GM23338 (cell line): ENCODE measurements at regions not wholly inside any gene's neighbourhood (a gene's known extent, or its start where the extent isn't known, plus 50 kb on each side); places are given as distances from the start of the nearest gene placed in this dataset.

Source experiments
- ATAC-seq: fragments of 200-7000 bp; cut with Tn5 transposase; 3 replicates; pipeline ENCODE4 v1.9.1; 2020
- DNase-seq: peaks from one replicate; pipeline ENCODE4 v3.0.0-alpha.2; 2015; ENCODE audit warnings: low spot score
- H2AFZ ChIP-seq: fragments of 200-600 bp; sonication (generic); 2 replicates; pipeline ENCODE4 v1.8.0; 2016; ENCODE audit warnings: antibody characterized with exemption, mild to moderate bottlenecking, moderate library complexity
- H3F3A ChIP-seq: fragments of 200-600 bp; sonication (generic); replicated peaks from 2 replicates; pipeline ENCODE4 v1.8.0; 2017; ENCODE audit warnings: antibody characterized with exemption, mixed run types, low read depth
- H3K27ac ChIP-seq: fragments of 200-600 bp; sonication (generic); 2 replicates; pipeline ENCODE4 v1.6.1; 2016; ENCODE audit warnings: low read depth
- H3K27me3 ChIP-seq: fragments of 200-600 bp; sonication (generic); 2 replicates; pipeline ENCODE4 v1.8.0; 2016; ENCODE audit warnings: mild to moderate bottlenecking, mixed run types, moderate library complexity; ENCODE audit not compliant: insufficient read depth
- H3K36me3 ChIP-seq: fragments of 200-600 bp; sonication (generic); 2 replicates; pipeline ENCODE4 v1.8.0; 2016; ENCODE audit warnings: mild to moderate bottlenecking; ENCODE audit not compliant: insufficient read depth
- H3K4me1 ChIP-seq: fragments of 200-600 bp; sonication (generic); 2 replicates; pipeline ENCODE4 v1.8.0; 2016; ENCODE audit warnings: mild to moderate bottlenecking, moderate library complexity; ENCODE audit not compliant: insufficient read depth
- H3K4me2 ChIP-seq: fragments of 200-600 bp; sonication (generic); 2 replicates; pipeline ENCODE4 v1.7.1; 2017; ENCODE audit warnings: mixed run types
- H3K4me3 ChIP-seq: fragments of 200-600 bp; sonication (generic); 2 replicates; pipeline ENCODE4 v1.6.1; 2016; ENCODE audit warnings: mixed run types
- H3K79me2 ChIP-seq: fragments of 200-600 bp; sonication (generic); replicated peaks from 2 replicates; pipeline ENCODE4 v1.8.0; 2017; ENCODE audit warnings: mild to moderate bottlenecking; ENCODE audit not compliant: insufficient read depth
- H3K9me2 ChIP-seq: fragments of 200-600 bp; sonication (generic); 2 replicates; pipeline ENCODE4 v1.8.0; 2017; ENCODE audit not compliant: insufficient read depth
- H4K20me1 ChIP-seq: fragments of 200-600 bp; sonication (generic); replicated peaks from 2 replicates; pipeline ENCODE4 v1.8.0; 2017; ENCODE audit warnings: mild to moderate bottlenecking; ENCODE audit not compliant: insufficient read depth
- H3K27ac Mint-ChIP-seq: 2 replicates; pipeline ENCODE4 v1.8.0; 2020; ENCODE audit warnings: inconsistent platforms, mild to moderate bottlenecking, moderate library complexity, mixed read lengths
- H3K27me3 Mint-ChIP-seq: 3 replicates; pipeline ENCODE4 v1.8.0; 2022; ENCODE audit warnings: low read depth, mild to moderate bottlenecking, moderate library complexity, mixed read lengths, inconsistent platforms; ENCODE audit not compliant: insufficient read depth, poor library complexity
- H3K36me3 Mint-ChIP-seq: 3 replicates; pipeline ENCODE4 v1.8.0; 2021; ENCODE audit warnings: low read depth, mild to moderate bottlenecking, inconsistent platforms, moderate library complexity, mixed read lengths
- H3K4me1 Mint-ChIP-seq: 3 replicates; pipeline ENCODE4 v1.8.0; 2020; ENCODE audit warnings: mild to moderate bottlenecking, inconsistent platforms, mixed read lengths
- H3K4me3 Mint-ChIP-seq: 3 replicates; pipeline ENCODE4 v1.8.0; 2021; ENCODE audit warnings: moderate library complexity, mild to moderate bottlenecking, inconsistent platforms, mixed read lengths
- H3K9me3 Mint-ChIP-seq: 3 replicates; pipeline ENCODE4 v1.8.0; 2020; ENCODE audit warnings: moderate library complexity, mild to moderate bottlenecking, inconsistent platforms, mixed read lengths
- ETS1 ChIP-seq: IDR thresholded peaks from 2 replicates; pipeline ENCODE4 v1.6.1; 2016; ENCODE audit warnings: antibody characterized with exemption
- EZH2 ChIP-seq: fragments of 200-600 bp; sonication (generic); IDR thresholded peaks from one replicate; pipeline ENCODE4 v1.8.0; 2017; ENCODE audit warnings: antibody characterized with exemption, mild to moderate bottlenecking, low read depth; ENCODE audit not compliant: unreplicated experiment
- EZH2phosphoT487 ChIP-seq: fragments of 200-600 bp; sonication (generic); IDR thresholded peaks from one replicate; pipeline ENCODE4 v1.8.1; 2018; ENCODE audit warnings: antibody characterized with exemption; ENCODE audit not compliant: unreplicated experiment
- NANOG ChIP-seq: IDR thresholded peaks from 2 replicates; pipeline ENCODE4 v1.6.1; 2016; ENCODE audit warnings: antibody characterized with exemption, borderline replicate concordance
- STAT1 ChIP-seq: IDR thresholded peaks from one replicate; pipeline ENCODE4 v1.6.1; 2016; ENCODE audit warnings: antibody characterized with exemption; ENCODE audit not compliant: unreplicated experiment
- ZNF462 ChIP-seq: fragments of 250-450 bp; sonication (Bioruptor Pico); IDR thresholded peaks from 2 replicates; pipeline ENCODE4 v1.5.0; 2020; ENCODE audit warnings: mild to moderate bottlenecking, moderate library complexity

GRCh38 chr21:32834211-32834915 lies 62.8 kb upstream of the PAXBP1 start:
- Mint-ChIP-seq H3K9me3 (no peaks in the 10 kb centered on the region), H3K27me3 (no peaks in the 10 kb centered on the region), H3K4me3 (no peak overlapping the region), H3K27ac (no peak overlapping the region), H3K4me1 (peaks cover 8% of the 10 kb centered on the region; the same call in 2 of the 3 replicates), H3K36me3 (no peaks in the 10 kb centered on the region)
- Histone ChIP-seq H3K27ac (no peak overlapping the region), H3K27me3 (no peaks in the 10 kb centered on the region), H3K36me3 (no peaks in the 10 kb centered on the region), H3K4me2 (0 out of 2 replicates have a peak overlapping the region, but pooled peaks have one; percentile 54), H3F3A (no peaks in the 10 kb centered on the region), H3K9me2 (no peaks in the 10 kb centered on the region), H3K4me1 (peaks cover 6% of the 10 kb centered on the region; the same call in 1 of the 2 replicates), H3K4me3 (no peak overlapping the region), H3K79me2 (no peaks in the 10 kb centered on the region), H4K20me1 (no peaks in the 10 kb centered on the region), H2AFZ (peak overlapping the region; percentile 95)
- DNase-seq (no peak), ATAC-seq (no peak)
- no peak for TF ChIP-seq STAT1
- no peak for TF ChIP-seq EZH2phosphoT487
- no peak for TF ChIP-seq ZNF462 (CRISPR knock-in tag)

GRCh38 chr21:32834916-32835235 lies 63.3 kb upstream of the PAXBP1 start:
- H3K27ac ChIP-seq = no peak overlapping the region
- ATAC-seq (peak; percentile 93), DNase-seq (peak; percentile 56)
- H3K4me1 ChIP-seq = peaks cover 6% of the 10 kb centered on the region; the same call in 1 of the 2 replicates
- no peaks in the 10 kb centered on the region for H4K20me1 ChIP-seq
- no peaks in the 10 kb centered on the region for H3K36me3 ChIP-seq
- H3K27me3 ChIP-seq = no peaks in the 10 kb centered on the region
- Mint-ChIP-seq H3K27me3 (no peaks in the 10 kb centered on the region), H3K27ac (no peak overlapping the region), H3K36me3 (no peaks in the 10 kb centered on the region), H3K4me1 (peaks cover 8% of the 10 kb centered on the region; the same call in 2 of the 3 replicates), H3K9me3 (no peaks in the 10 kb centered on the region), H3K4me3 (no peak overlapping the region)
- H3K79me2 ChIP-seq = no peaks in the 10 kb centered on the region
- H3K4me2 ChIP-seq = 0 out of 2 replicates have a peak overlapping the region, but pooled peaks have one; percentile 54
- TF ChIP-seq ETS1 (no peak), EZH2 (no peak), NANOG (no peak)
- no peaks in the 10 kb centered on the region for H3F3A ChIP-seq
- H3K4me3 ChIP-seq = 0 out of 2 replicates have a peak overlapping the region, but pooled peaks have one; percentile 18
- H2AFZ ChIP-seq = peak overlapping the region; percentile 95
- H3K9me2 ChIP-seq = no peaks in the 10 kb centered on the region
